ENCODE measurements at regions not wholly inside any gene's neighbourhood (a gene's known extent, or its start where the extent isn't known, plus 50 kb on each side); places are given as distances from the start of the nearest gene placed in this dataset.

DNA sequence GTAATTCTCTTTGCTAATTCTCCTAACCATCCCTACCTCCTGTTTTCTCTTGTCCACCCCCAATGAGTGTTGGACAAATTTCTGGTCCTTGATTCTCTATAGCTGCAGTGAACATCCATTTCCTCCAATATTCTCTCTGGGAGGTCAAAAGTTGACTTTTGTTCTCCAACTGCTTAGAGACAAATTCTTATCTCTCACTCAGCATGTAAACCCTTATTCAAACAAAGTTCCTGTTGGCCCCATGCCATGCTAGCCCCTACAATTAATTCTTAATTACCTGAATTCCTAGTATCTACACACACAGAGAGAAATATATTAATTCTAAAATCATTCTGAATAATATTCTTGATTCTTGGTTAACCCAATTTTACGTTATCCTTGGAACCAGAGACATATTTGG lies 472.9 kb upstream of the ACTBL2 start:
- H3K27me3 ChIP-seq = no peaks in the 10 kb centered on the region
- H3K36me3 ChIP-seq = no peaks in the 10 kb centered on the region
- H3K27ac ChIP-seq = no peak overlapping the region
- intact Hi-C loops (cut with DNase I; ENCODE audit: low total_unique reads) = no loop called here
- no peak for DNase-seq
- H3K9me3 ChIP-seq = no peaks in the 10 kb centered on the region
- TF ChIP-seq, protein P1, sequence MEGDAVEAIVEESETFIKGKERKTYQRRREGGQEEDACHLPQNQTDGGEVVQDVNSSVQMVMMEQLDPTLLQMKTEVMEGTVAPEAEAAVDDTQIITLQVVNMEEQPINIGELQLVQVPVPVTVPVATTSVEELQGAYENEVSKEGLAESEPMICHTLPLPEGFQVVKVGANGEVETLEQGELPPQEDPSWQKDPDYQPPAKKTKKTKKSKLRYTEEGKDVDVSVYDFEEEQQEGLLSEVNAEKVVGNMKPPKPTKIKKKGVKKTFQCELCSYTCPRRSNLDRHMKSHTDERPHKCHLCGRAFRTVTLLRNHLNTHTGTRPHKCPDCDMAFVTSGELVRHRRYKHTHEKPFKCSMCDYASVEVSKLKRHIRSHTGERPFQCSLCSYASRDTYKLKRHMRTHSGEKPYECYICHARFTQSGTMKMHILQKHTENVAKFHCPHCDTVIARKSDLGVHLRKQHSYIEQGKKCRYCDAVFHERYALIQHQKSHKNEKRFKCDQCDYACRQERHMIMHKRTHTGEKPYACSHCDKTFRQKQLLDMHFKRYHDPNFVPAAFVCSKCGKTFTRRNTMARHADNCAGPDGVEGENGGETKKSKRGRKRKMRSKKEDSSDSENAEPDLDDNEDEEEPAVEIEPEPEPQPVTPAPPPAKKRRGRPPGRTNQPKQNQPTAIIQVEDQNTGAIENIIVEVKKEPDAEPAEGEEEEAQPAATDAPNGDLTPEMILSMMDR (IDR thresholded peaks at IDR 0.05) = no peak
- no peak overlapping the region for H3K4me3 ChIP-seq
- H3K4me1 ChIP-seq = peaks cover 0 to 3% (median 0%) of the 10 kb centered on the region in 4 donors

DNA sequence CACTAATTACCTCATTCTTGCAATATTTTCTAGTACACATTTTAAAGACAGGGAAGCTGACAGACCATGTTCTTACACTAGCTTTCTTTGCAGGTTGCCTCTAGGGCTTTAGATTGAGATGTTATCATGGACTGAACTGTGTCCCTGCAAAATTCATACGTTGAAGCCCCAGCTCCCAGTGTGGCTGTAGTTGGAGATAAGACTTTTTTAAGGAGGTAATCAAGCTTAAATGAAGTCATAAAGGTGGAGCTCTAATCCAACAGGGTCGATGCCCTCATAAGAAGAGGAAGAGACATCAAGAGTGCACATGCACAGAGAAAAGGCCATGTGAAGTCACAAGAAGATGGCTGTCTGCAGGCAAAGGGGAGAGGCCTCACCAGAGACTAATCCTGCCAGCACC lies 471.2 kb upstream of the ACTBL2 start:
- Histone ChIP-seq H3K27ac (no peak overlapping the region), H3K4me1 (peaks cover 0 to 3% (median 0%) of the 10 kb centered on the region in 4 donors), H3K36me3 (no peaks in the 10 kb centered on the region), H3K9me3 (no peaks in the 10 kb centered on the region), H3K4me3 (no peak overlapping the region), H3K27me3 (no peaks in the 10 kb centered on the region)
- intact Hi-C loops (cut with DNase I; ENCODE audit: low total_unique reads) = no loop called here
- no peak for DNase-seq
- TF ChIP-seq, protein P1 (IDR thresholded peaks at IDR 0.05) = no peak

DNA sequence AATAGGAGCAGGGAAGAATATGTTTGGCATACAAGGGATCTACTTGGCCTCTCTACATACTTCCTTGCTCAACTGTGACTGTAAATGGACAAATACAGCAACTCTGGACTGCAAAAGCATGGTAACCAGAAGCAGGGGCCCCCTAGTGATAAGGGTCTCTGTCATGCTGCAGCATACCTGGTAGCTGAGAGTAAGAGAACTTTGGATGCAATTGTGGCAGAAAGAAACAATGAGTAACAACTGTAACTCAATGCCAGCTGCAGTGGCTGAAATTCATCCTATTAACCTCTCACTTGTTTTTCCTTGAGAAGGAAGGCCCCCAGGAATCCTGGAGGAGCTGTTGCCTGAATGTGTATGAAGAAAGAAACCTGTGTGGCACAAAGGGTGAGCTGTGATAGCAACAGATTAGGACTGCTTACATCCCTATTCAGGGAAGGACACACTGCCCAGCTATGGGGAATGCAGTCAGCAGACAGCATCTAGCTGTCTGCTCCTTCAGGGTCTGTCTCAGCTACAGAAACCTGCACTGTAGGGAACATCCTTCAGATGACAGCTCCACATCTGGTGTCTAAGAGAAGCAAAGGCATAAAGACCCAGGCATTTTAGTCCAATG lies 468.1 kb upstream of the ACTBL2 start:
- no peaks in the 10 kb centered on the region for H3K9me3 ChIP-seq
- no peak overlapping the region for H3K27ac ChIP-seq
- no peak for DNase-seq
- H3K27me3 ChIP-seq = no peaks in the 10 kb centered on the region
- intact Hi-C loops (cut with DNase I; ENCODE audit: low total_unique reads) = no loop called here
- no peak overlapping the region for H3K4me3 ChIP-seq
- TF ChIP-seq, protein P1 (IDR thresholded peaks at IDR 0.05) = no peak
- H3K36me3 ChIP-seq = no peaks in the 10 kb centered on the region
- peaks cover 0 to 3% (median 0%) of the 10 kb centered on the region in 4 donors for H3K4me1 ChIP-seq

DNA sequence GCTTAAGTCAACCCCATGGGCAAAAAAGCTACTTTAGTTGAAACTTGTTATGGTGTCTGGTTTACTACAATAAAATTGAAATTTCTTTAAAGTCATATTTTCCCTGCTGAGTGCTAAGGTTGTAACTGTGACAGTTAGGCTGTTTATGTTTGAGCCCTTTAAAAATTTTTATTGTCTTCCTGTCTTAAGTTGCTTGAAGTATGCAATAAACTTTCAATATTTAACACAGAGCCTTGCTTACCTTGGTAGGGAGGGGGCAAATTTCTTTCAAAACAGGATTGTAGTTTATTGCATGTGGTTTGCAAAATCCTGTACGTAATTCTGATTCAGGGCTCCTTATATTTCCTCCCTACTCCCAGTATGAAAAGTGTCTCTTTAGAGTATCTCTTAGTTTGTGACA lies 465.5 kb upstream of the ACTBL2 start:
- Histone ChIP-seq H3K9me3 (no peaks in the 10 kb centered on the region), H3K4me1 (peaks cover 0 to 3% (median 0%) of the 10 kb centered on the region in 4 donors), H3K27ac (no peak overlapping the region), H3K27me3 (no peaks in the 10 kb centered on the region), H3K36me3 (no peaks in the 10 kb centered on the region), H3K4me3 (no peak overlapping the region)
- intact Hi-C loops (cut with DNase I; ENCODE audit: low total_unique reads) = no loop called here
- no peak for DNase-seq
- TF ChIP-seq, protein P1 (IDR thresholded peaks at IDR 0.05) = no peak

DNA sequence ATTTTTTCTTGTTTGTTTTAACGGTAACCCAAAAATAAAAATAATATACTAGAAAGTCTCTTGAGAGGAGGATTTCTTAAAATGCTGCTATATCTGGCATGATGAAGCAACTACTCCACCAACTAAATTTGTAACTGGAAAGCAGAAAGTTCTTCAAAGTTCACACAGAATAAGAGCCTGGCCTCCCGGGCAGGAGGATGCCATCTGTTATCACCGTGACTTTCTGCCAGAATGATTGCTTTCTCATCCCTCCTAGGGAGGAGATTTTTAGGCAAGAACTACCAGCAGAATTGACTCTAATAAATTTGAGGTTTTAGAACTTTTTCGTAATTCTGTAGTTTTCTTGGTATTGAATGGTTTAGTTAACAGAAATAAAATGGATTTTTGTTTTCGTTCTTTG lies 464.6 kb upstream of the ACTBL2 start:
- no peaks in the 10 kb centered on the region for H3K36me3 ChIP-seq
- TF ChIP-seq, protein P1 (IDR thresholded peaks at IDR 0.05) = no peak
- H3K9me3 ChIP-seq = no peaks in the 10 kb centered on the region
- intact Hi-C loops (cut with DNase I; ENCODE audit: low total_unique reads) = no loop called here
- no peak overlapping the region for H3K27ac ChIP-seq
- DNase-seq = no peak
- no peaks in the 10 kb centered on the region for H3K27me3 ChIP-seq
- no peak overlapping the region for H3K4me3 ChIP-seq
- peaks cover 0 to 3% (median 0%) of the 10 kb centered on the region in 4 donors for H3K4me1 ChIP-seq

DNA sequence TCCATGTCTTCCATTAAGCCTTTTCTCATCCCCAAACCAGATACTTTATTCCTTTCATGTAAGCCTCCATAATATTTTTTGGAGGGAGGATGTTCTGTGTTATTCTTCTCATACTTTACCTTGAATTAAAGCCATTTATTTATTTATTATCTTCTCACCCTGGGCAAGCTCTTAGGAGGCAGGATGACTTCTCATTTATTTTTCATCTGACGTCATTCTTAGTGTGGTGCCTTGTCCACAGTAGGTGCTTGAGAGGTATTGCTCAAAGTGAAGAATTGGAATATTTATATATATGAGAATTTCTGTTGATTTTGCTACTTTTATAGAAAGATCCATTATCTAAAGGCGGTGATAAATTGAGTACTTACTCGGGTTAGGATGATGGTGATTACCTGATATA lies 458.3 kb upstream of the ACTBL2 start:
- Histone ChIP-seq H3K9me3 (no peaks in the 10 kb centered on the region), H3K4me1 (no peaks in the 10 kb centered on the region), H3K4me3 (no peak overlapping the region), H3K36me3 (no peaks in the 10 kb centered on the region), H3K27ac (no peak overlapping the region), H3K27me3 (no peaks in the 10 kb centered on the region)
- intact Hi-C loops (cut with DNase I; ENCODE audit: low total_unique reads) = no loop called here
- TF ChIP-seq, protein P1 (IDR thresholded peaks at IDR 0.05) = no peak
- DNase-seq = no peak

Measured in tibial artery (tissue), 4 donors.